Stimulated activated naive CD8-positive, alpha-beta T cell treated with anti-CD3 and anti-CD28 coated beads, Interleukin-15, Interleukin-2, amounts not matched to agents 100 U/mL and 50 U/mL, for 24 hours (primary cell): ENCODE measurements at regions not wholly inside any gene's neighbourhood (a gene's known extent, or its start where the extent isn't known, plus 50 kb on each side); places are given as distances from the start of the nearest gene placed in this dataset.
A peak's percentile ranks its signal among the peaks of the same experiment; 100 is the strongest.
"Not testable (repeated sequence)": the region's sequence is repeated elsewhere in the genome, so short reads cannot be mapped to it uniquely, and the experiment has no call there.

Experiments
- ATAC-seq: fragments of 150-1000 bp; cut with Tn5 transposase; one replicate; pipeline ENCODE4 v1.10.0; 2021
- DNase-seq: peaks from one replicate; pipeline ENCODE4 v3.0.0; 2021

GRCh38 chr22:22372086-22372485 lies 127.5 kb downstream of the VPREB1 start:
- ATAC-seq (no peak), DNase-seq (no peak)

- ATAC-seq, result no peak
- no peak for DNase-seq
Measured at GRCh38 chr22:22374163-22374562, 129.6 kb downstream of the VPREB1 start.

GRCh38 chr22:22374579-22374978 lies 130.0 kb downstream of the VPREB1 start:
- DNase-seq (no peak), ATAC-seq (no peak)

GRCh38 chr22:22375576-22376351 lies 131.2 kb downstream of the VPREB1 start:
- peak; percentile 40 for ATAC-seq
- no peak for DNase-seq

GRCh38 chr22:22376352-22376706 lies 131.7 kb downstream of the VPREB1 start:
- ATAC-seq (no peak), DNase-seq (no peak)

- DNase-seq, ATAC-seq: not testable (repeated sequence)
Measured at GRCh38 chr22:22376884-22377283, 131.7 kb downstream of the ZNF280B start.

- ATAC-seq, result no peak
- no peak for DNase-seq
Measured at GRCh38 chr22:22377335-22377734, 131.2 kb downstream of the ZNF280B start.

- no peak for DNase-seq
- no peak for ATAC-seq
Measured at GRCh38 chr22:22378446-22379415, 129.8 kb downstream of the ZNF280B start.

GRCh38 chr22:22380098-22381030 lies 128.2 kb downstream of the ZNF280B start:
- DNase-seq (peak; percentile 25), ATAC-seq (peak; percentile 19)

GRCh38 chr22:22381292-22381691 lies 127.2 kb downstream of the ZNF280B start:
- not testable (repeated sequence) for ATAC-seq, DNase-seq

GRCh38 chr22:22384267-22384666 lies 124.3 kb downstream of the ZNF280B start:
- DNase-seq (no peak), ATAC-seq (no peak)

GRCh38 chr22:22384668-22385244 lies 123.8 kb downstream of the ZNF280B start:
- ATAC-seq, result no peak
- DNase-seq, result no peak

- DNase-seq (no peak), ATAC-seq (no peak)
Measured at GRCh38 chr22:22386602-22387385, 121.7 kb downstream of the ZNF280B start.

- DNase-seq (no peak), ATAC-seq (no peak)
Measured at GRCh38 chr22:22387386-22387736, 121.2 kb downstream of the ZNF280B start.

- DNase-seq (no peak), ATAC-seq (no peak)
Measured at GRCh38 chr22:22388090-22388489, 120.5 kb downstream of the ZNF280B start.

- ATAC-seq (no peak), DNase-seq (no peak)
Measured at GRCh38 chr22:22388494-22388893, 120.0 kb downstream of the ZNF280B start.

- ATAC-seq, result no peak
Measured at GRCh38 chr22:22389467-22389866, 119.1 kb downstream of the ZNF280B start.

GRCh38 chr22:22390989-22391388 lies 117.6 kb downstream of the ZNF280B start:
- DNase-seq (no peak), ATAC-seq (no peak)

More at GRCh38 chr22:22389467-22389866, 119.1 kb downstream of the ZNF280B start:
- no peak for DNase-seq

- ATAC-seq (no peak), DNase-seq (no peak)
Measured at GRCh38 chr22:22391543-22391942, 117.0 kb downstream of the ZNF280B start.

GRCh38 chr22:22392131-22392530 lies 116.4 kb downstream of the ZNF280B start:
- no peak for ATAC-seq
- no peak for DNase-seq

GRCh38 chr22:22394591-22394990 lies 114.0 kb downstream of the ZNF280B start:
- ATAC-seq, result no peak

More at GRCh38 chr22:22394591-22394990, 114.0 kb downstream of the ZNF280B start:
- no peak for DNase-seq
